ENCODE measurements at regions not wholly inside any gene's neighbourhood (a gene's known extent, or its start where the extent isn't known, plus 50 kb on each side); places are given as distances from the start of the nearest gene placed in this dataset.

- TF ChIP-seq USF1 (IDR thresholded peaks at IDR 0.05): no peak
- no peak for TF ChIP-seq CEBPB (IDR thresholded peaks at IDR 0.05)
- no peak for TF ChIP-seq RAD21 (IDR thresholded peaks at IDR 0.05; ENCODE audit: low read depth)
- no peak for TF ChIP-seq YY1 (IDR thresholded peaks at IDR 0.05; ENCODE audit: low read depth)
- no peak for TF ChIP-seq NFIC (IDR thresholded peaks at IDR 0.05)
- TF ChIP-seq, protein P1, sequence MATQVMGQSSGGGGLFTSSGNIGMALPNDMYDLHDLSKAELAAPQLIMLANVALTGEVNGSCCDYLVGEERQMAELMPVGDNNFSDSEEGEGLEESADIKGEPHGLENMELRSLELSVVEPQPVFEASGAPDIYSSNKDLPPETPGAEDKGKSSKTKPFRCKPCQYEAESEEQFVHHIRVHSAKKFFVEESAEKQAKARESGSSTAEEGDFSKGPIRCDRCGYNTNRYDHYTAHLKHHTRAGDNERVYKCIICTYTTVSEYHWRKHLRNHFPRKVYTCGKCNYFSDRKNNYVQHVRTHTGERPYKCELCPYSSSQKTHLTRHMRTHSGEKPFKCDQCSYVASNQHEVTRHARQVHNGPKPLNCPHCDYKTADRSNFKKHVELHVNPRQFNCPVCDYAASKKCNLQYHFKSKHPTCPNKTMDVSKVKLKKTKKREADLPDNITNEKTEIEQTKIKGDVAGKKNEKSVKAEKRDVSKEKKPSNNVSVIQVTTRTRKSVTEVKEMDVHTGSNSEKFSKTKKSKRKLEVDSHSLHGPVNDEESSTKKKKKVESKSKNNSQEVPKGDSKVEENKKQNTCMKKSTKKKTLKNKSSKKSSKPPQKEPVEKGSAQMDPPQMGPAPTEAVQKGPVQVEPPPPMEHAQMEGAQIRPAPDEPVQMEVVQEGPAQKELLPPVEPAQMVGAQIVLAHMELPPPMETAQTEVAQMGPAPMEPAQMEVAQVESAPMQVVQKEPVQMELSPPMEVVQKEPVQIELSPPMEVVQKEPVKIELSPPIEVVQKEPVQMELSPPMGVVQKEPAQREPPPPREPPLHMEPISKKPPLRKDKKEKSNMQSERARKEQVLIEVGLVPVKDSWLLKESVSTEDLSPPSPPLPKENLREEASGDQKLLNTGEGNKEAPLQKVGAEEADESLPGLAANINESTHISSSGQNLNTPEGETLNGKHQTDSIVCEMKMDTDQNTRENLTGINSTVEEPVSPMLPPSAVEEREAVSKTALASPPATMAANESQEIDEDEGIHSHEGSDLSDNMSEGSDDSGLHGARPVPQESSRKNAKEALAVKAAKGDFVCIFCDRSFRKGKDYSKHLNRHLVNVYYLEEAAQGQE (IDR thresholded peaks at IDR 0.05; ENCODE audit: low read depth): no peak
Measured at GRCh38 chr14:99040052-99040451, 231.9 kb downstream of the BCL11B start.
